ENCODE measurements at regions not wholly inside any gene's neighbourhood (a gene's known extent, or its start where the extent isn't known, plus 50 kb on each side); places are given as distances from the start of the nearest gene placed in this dataset.

- Mint-ChIP-seq H3K36me3 (ENCODE audit: low read depth) (no peaks in the 10 kb centered on the region), H3K27me3 (ENCODE audit: low read depth) (peaks cover 5% of the 10 kb centered on the region), H3K4me3 (no peak overlapping the region), H3K4me1 (peaks cover 4% of the 10 kb centered on the region), H3K9me3 (peaks cover 7% of the 10 kb centered on the region), H3K27ac (no peak overlapping the region)
- TF ChIP-seq CTCF (IDR thresholded peaks at IDR 0.05; ENCODE audit: unreplicated experiment in 3 of 3) = no peak
Observed at GRCh38 chr18:10184776-10185175, 269.7 kb upstream of the APCDD1 start.

GRCh38 chr18:10188971-10189810, 265.2 kb upstream of the APCDD1 start:
- Mint-ChIP-seq H3K4me1 (no peaks in the 10 kb centered on the region), H3K9me3 (peaks cover 2% of the 10 kb centered on the region), H3K27ac (no peak overlapping the region), H3K4me3 (no peak overlapping the region), H3K36me3 (ENCODE audit: low read depth) (no peaks in the 10 kb centered on the region), H3K27me3 (ENCODE audit: low read depth) (no peaks in the 10 kb centered on the region)
- TF ChIP-seq CTCF (IDR thresholded peaks at IDR 0.05; ENCODE audit: unreplicated experiment in 3 of 3) = no peak

- no peak for TF ChIP-seq CTCF (IDR thresholded peaks at IDR 0.05; ENCODE audit: unreplicated experiment in 3 of 3)
- H3K4me1 Mint-ChIP-seq = peaks cover 4% of the 10 kb centered on the region
- no peaks in the 10 kb centered on the region for H3K9me3 Mint-ChIP-seq
- H3K4me3 Mint-ChIP-seq = no peak overlapping the region
- H3K27ac Mint-ChIP-seq = no peak overlapping the region
- H3K36me3 Mint-ChIP-seq (ENCODE audit: low read depth) = no peaks in the 10 kb centered on the region
- peaks cover 3% of the 10 kb centered on the region for H3K27me3 Mint-ChIP-seq (ENCODE audit: low read depth)
Observed at GRCh38 chr18:10190564-10190963, 263.9 kb upstream of the APCDD1 start.

GRCh38 chr18:10193444-10193843, 261.0 kb upstream of the APCDD1 start:
- Mint-ChIP-seq H3K27me3 (ENCODE audit: low read depth) (peaks cover 6% of the 10 kb centered on the region), H3K36me3 (ENCODE audit: low read depth) (no peaks in the 10 kb centered on the region), H3K27ac (no peak overlapping the region), H3K4me3 (no peak overlapping the region), H3K9me3 (no peaks in the 10 kb centered on the region), H3K4me1 (peaks cover 10% of the 10 kb centered on the region)
- no peak for TF ChIP-seq CTCF (IDR thresholded peaks at IDR 0.05; ENCODE audit: unreplicated experiment in 3 of 3)

- Mint-ChIP-seq H3K9me3 (no peaks in the 10 kb centered on the region), H3K4me3 (no peak overlapping the region), H3K4me1 (peaks cover 10% of the 10 kb centered on the region), H3K36me3 (ENCODE audit: low read depth) (no peaks in the 10 kb centered on the region), H3K27ac (no peak overlapping the region), H3K27me3 (ENCODE audit: low read depth) (peaks cover 6% of the 10 kb centered on the region)
- no peak for TF ChIP-seq CTCF (IDR thresholded peaks at IDR 0.05; ENCODE audit: unreplicated experiment in 3 of 3)
Observed at GRCh38 chr18:10194592-10194991, 259.8 kb upstream of the APCDD1 start.

GRCh38 chr18:10195529-10195928, 258.9 kb upstream of the APCDD1 start:
- Mint-ChIP-seq H3K9me3 (no peaks in the 10 kb centered on the region), H3K27ac (no peak overlapping the region), H3K27me3 (ENCODE audit: low read depth) (peaks cover 6% of the 10 kb centered on the region), H3K4me1 (peaks cover 10% of the 10 kb centered on the region), H3K36me3 (ENCODE audit: low read depth) (no peaks in the 10 kb centered on the region), H3K4me3 (no peak overlapping the region)
- TF ChIP-seq CTCF (IDR thresholded peaks at IDR 0.05; ENCODE audit: unreplicated experiment in 3 of 3) = no peak

All from nephron (organoid).